H9 (cell line): ENCODE measurements at regions not wholly inside any gene's neighbourhood (a gene's known extent, or its start where the extent isn't known, plus 50 kb on each side); places are given as distances from the start of the nearest gene placed in this dataset.

Experiments
- DNase-seq: peaks from one replicate; pipeline ENCODE4 v3.0.0-alpha.2; 2017
- H2AFZ ChIP-seq: one replicate; pipeline ENCODE4 v1.6.1; 2013; ENCODE audit warnings: mild to moderate bottlenecking, low read length, control low read depth, moderate library complexity
- H2AK5ac ChIP-seq: 2 replicates; pipeline ENCODE4 v1.6.1; 2013; ENCODE audit warnings: low read length, control low read depth, mixed read lengths; ENCODE audit not compliant: insufficient read length
- H2BK120ac ChIP-seq: one replicate; pipeline ENCODE4 v1.6.1; 2013; ENCODE audit warnings: low read depth, mild to moderate bottlenecking, low read length, control low read depth, inconsistent platforms; ENCODE audit not compliant: poor library complexity, severe bottlenecking
- H2BK12ac ChIP-seq: 2 replicates; pipeline ENCODE4 v1.6.1; 2013; ENCODE audit warnings: low read length, control low read depth, mixed read lengths, low read depth; ENCODE audit not compliant: insufficient read length
- H2BK15ac ChIP-seq: 2 replicates; pipeline ENCODE4 v1.6.1; 2013; ENCODE audit warnings: low read depth, low read length, control low read depth
- H2BK20ac ChIP-seq: one replicate; pipeline ENCODE4 v1.6.1; 2013; ENCODE audit warnings: low read depth, mild to moderate bottlenecking, low read length, control low read depth, inconsistent platforms; ENCODE audit not compliant: poor library complexity, severe bottlenecking
- H2BK5ac ChIP-seq: 2 replicates; pipeline ENCODE4 v1.6.1; 2013; ENCODE audit warnings: low read length, control low read depth, mixed read lengths; ENCODE audit not compliant: insufficient read length
- H3K14ac ChIP-seq: 2 replicates; pipeline ENCODE4 v1.6.1; 2013; ENCODE audit warnings: low read length, control low read depth; ENCODE audit not compliant: insufficient read depth
- H3K18ac ChIP-seq: 2 replicates; pipeline ENCODE4 v1.6.1; 2013; ENCODE audit warnings: low read depth, mild to moderate bottlenecking, mixed read lengths, low read length, control low read depth; ENCODE audit not compliant: insufficient read length
- H3K23ac ChIP-seq: 2 replicates; pipeline ENCODE4 v1.6.1; 2013; ENCODE audit warnings: low read length, control low read depth, mixed read lengths, low read depth; ENCODE audit not compliant: insufficient read length
- H3K23me2 ChIP-seq: 2 replicates; pipeline ENCODE4 v1.6.1; 2013; ENCODE audit warnings: low read depth, mild to moderate bottlenecking, mixed read lengths, low read length, control low read depth; ENCODE audit not compliant: insufficient read length, poor library complexity, severe bottlenecking
- H3K27ac ChIP-seq: 2 replicates; pipeline ENCODE4 v1.5.1; 2013; ENCODE audit warnings: low read length, control low read depth, mixed read lengths, low read depth; ENCODE audit not compliant: insufficient read length
- H3K27me3 ChIP-seq: 2 replicates; pipeline ENCODE4 v1.6.1; 2013; ENCODE audit warnings: low read length, control low read depth, inconsistent platforms; ENCODE audit not compliant: insufficient read depth
- H3K4ac ChIP-seq: 2 replicates; pipeline ENCODE4 v1.6.1; 2013; ENCODE audit warnings: low read depth, mild to moderate bottlenecking, control low read depth, inconsistent platforms, low read length, moderate library complexity
- H3K4me1 ChIP-seq: 2 replicates; pipeline ENCODE4 v1.6.1; 2013; ENCODE audit warnings: low read length, control low read depth, inconsistent platforms; ENCODE audit not compliant: insufficient read depth
- H3K4me2 ChIP-seq: 2 replicates; pipeline ENCODE4 v1.6.1; 2013; ENCODE audit warnings: low read length, control low read depth, mixed read lengths; ENCODE audit not compliant: insufficient read length, insufficient read depth
- H3K56ac ChIP-seq: 2 replicates; pipeline ENCODE4 v1.6.1; 2013; ENCODE audit warnings: low read depth, mild to moderate bottlenecking, mixed read lengths, low read length, control low read depth; ENCODE audit not compliant: insufficient read length
- H3K79me1 ChIP-seq: 2 replicates; pipeline ENCODE4 v1.6.1; 2013; ENCODE audit warnings: low read depth, mild to moderate bottlenecking, moderate library complexity, low read length, control low read depth, inconsistent platforms; ENCODE audit not compliant: insufficient read depth, poor library complexity, severe bottlenecking
- H3K79me2 ChIP-seq: 2 replicates; pipeline ENCODE4 v1.6.1; 2013; ENCODE audit warnings: low read length, control low read depth, inconsistent platforms; ENCODE audit not compliant: insufficient read depth
- H3K9ac ChIP-seq: 2 replicates; pipeline ENCODE4 v1.6.1; 2013; ENCODE audit warnings: low read length, control low read depth, mixed read lengths; ENCODE audit not compliant: insufficient read length; ENCODE audit errors: extremely low read depth
- H3K9me3 ChIP-seq: one replicate; pipeline ENCODE4 v1.6.1; 2013; ENCODE audit warnings: low read depth, low read length, inconsistent platforms; ENCODE audit not compliant: control insufficient read depth
- H3T11ph ChIP-seq: one replicate; pipeline ENCODE4 v1.6.1; 2013; ENCODE audit warnings: mild to moderate bottlenecking, low read length, control low read depth, inconsistent platforms
- H4K20me1 ChIP-seq: one replicate; pipeline ENCODE4 v1.6.1; 2013; ENCODE audit not compliant: control insufficient read depth, insufficient read length, insufficient read depth
- H4K5ac ChIP-seq: 2 replicates; pipeline ENCODE4 v1.6.1; 2013; ENCODE audit warnings: low read depth, mild to moderate bottlenecking, mixed read lengths, low read length, control low read depth; ENCODE audit not compliant: insufficient read length
- H4K8ac ChIP-seq: replicated peaks from 2 replicates; pipeline ENCODE4 v1.6.1; 2013; ENCODE audit warnings: low read length, control low read depth, mixed read lengths, low read depth; ENCODE audit not compliant: insufficient read length
- H4K91ac ChIP-seq: 2 replicates; pipeline ENCODE4 v1.6.1; 2013; ENCODE audit warnings: low read depth, mild to moderate bottlenecking, moderate library complexity, mixed read lengths, low read length, control low read depth; ENCODE audit not compliant: insufficient read length
- H3K27ac Mint-ChIP-seq, 3 experiments: 2 replicates in 2 of 3; 3 replicates in 1 of 3; pipeline ENCODE4 v1.8.0; 2020 to 2021; ENCODE audit warnings: mixed read lengths in 3 of 3, mild to moderate bottlenecking in 1 of 3, moderate library complexity in 1 of 3
- H3K27me3 Mint-ChIP-seq: 2 replicates; pipeline ENCODE4 v1.8.0; 2021; ENCODE audit warnings: low read depth, mild to moderate bottlenecking, moderate library complexity, mixed read lengths
- H3K36me3 Mint-ChIP-seq, 3 experiments: 2 replicates in 2 of 3; 3 replicates in 1 of 3; pipeline ENCODE4 v1.8.0; 2020 to 2021; ENCODE audit warnings: low read depth in 3 of 3, mixed read lengths in 3 of 3; ENCODE audit not compliant: insufficient read depth in 1 of 3
- H3K4me1 Mint-ChIP-seq, 2 experiments: 2 replicates each; pipeline ENCODE4 v1.8.0; 2020; ENCODE audit warnings: mixed read lengths in 2 of 2
- H3K4me3 Mint-ChIP-seq, 2 experiments: 2 replicates in 1 of 2; 3 replicates in 1 of 2; pipeline ENCODE4 v1.8.0; 2020 to 2021; ENCODE audit warnings: mild to moderate bottlenecking in 2 of 2, mixed read lengths in 2 of 2, moderate library complexity in 1 of 2
- H3K9me3 Mint-ChIP-seq, 2 experiments: 2 replicates in 1 of 2; 3 replicates in 1 of 2; pipeline ENCODE4 v1.8.0; 2020; ENCODE audit warnings: mild to moderate bottlenecking in 2 of 2, mixed read lengths in 2 of 2, moderate library complexity in 1 of 2
- CTCF ChIP-seq: fragments of 200-600 bp; sonication (generic); conservative IDR thresholded peaks from 3 replicates; pipeline ENCODE4 v1.8.0; 2021; ENCODE audit warnings: antibody characterized with exemption, mild to moderate bottlenecking
- WGBS: extraction: QIAGEN DNeasy Blood & Tissue Kit; methylation state at CpG from one replicate; pipeline ENCODE4 v1.1.7; 2013; ENCODE audit warnings: missing lambda C conversion rate, low lambda C conversion rate, mixed read lengths; ENCODE audit not compliant: insufficient read length; ENCODE audit errors: extremely low coverage; 5-methylcytosine and 5-hydroxymethylcytosine counted together

GRCh38 chr16:48963901-48964615 is 317.6 kb downstream of the CBLN1 start:
- Histone ChIP-seq H3K9me3 (no peaks in the 10 kb centered on the region), H3K56ac (no peak overlapping the region), H2BK120ac (no peak overlapping the region), H2BK5ac (no peak overlapping the region), H4K20me1 (no peaks in the 10 kb centered on the region), H3K23me2 (no peaks in the 10 kb centered on the region), H2BK15ac (no peak overlapping the region), H3K27ac (no peak overlapping the region), H3K14ac (no peak overlapping the region), H4K8ac (no peak overlapping the region), H3K4me2 (no peak overlapping the region), H3T11ph (no peak overlapping the region), H3K79me2 (no peaks in the 10 kb centered on the region), H2AK5ac (no peak overlapping the region), H3K9ac (no peak overlapping the region), H4K91ac (no peak overlapping the region), H2BK12ac (no peak overlapping the region), H4K5ac (no peak overlapping the region), H3K23ac (no peak overlapping the region), H3K79me1 (no peaks in the 10 kb centered on the region), H3K4ac (no peak overlapping the region), H3K18ac (no peak overlapping the region), H2AFZ (no peak overlapping the region), H2BK20ac (no peak overlapping the region), H3K27me3 (no peaks in the 10 kb centered on the region), H3K4me1 (no peaks in the 10 kb centered on the region)
- WGBS = no CpG with 5 or more reads among the region's 1 CpG
- H3K36me3 Mint-ChIP-seq = peaks cover 0 to 2% (median 0%) of the 10 kb centered on the region in 3 experiments; a peak in 1 of 7 replicates
- peaks cover 0 to 3% of the 10 kb centered on the region in 2 experiments; a peak in 2 of 5 replicates for H3K9me3 Mint-ChIP-seq
- TF ChIP-seq CTCF = no peak
- peaks cover 0 to 5% of the 10 kb centered on the region in 2 experiments; a peak in 1 of 4 replicates for H3K4me1 Mint-ChIP-seq
- no peak for DNase-seq
- no peak overlapping the region for H3K27ac Mint-ChIP-seq
- H3K4me3 Mint-ChIP-seq = no peak overlapping the region
- peaks cover 11% of the 10 kb centered on the region for H3K27me3 Mint-ChIP-seq
